HTR-8/SVneo (cell line): ENCODE measurements at regions not wholly inside any gene's neighbourhood (a gene's known extent, or its start where the extent isn't known, plus 50 kb on each side); places are given as distances from the start of the nearest gene placed in this dataset.
"Not testable (repeated sequence)": the region's sequence is repeated elsewhere in the genome, so short reads cannot be mapped to it uniquely, and the experiment has no call there.

Experiments used
- DNase-seq: peaks from one replicate; pipeline ENCODE4 v3.0.0; 2011; ENCODE audit warnings: low spot score, mixed read lengths; ENCODE audit not compliant: insufficient read length
- FAIRE-seq: peaks from 2 replicates; lab custom pipeline; 2011; peaks lifted over from hg19 to GRCh38; lab: Jason Lieb, UNC

- FAIRE-seq = no peak
- DNase-seq = no peak
Observed at GRCh38 chrX:46185923-46186810, 359.1 kb downstream of the ZNF674 start.

- FAIRE-seq (no peak), DNase-seq (no peak)
Observed at GRCh38 chrX:46184749-46185148, 360.5 kb downstream of the ZNF674 start.

GRCh38 chrX:46180258-46180687 is 364.9 kb downstream of the ZNF674 start:
- DNase-seq = peak; percentile 12

DNA sequence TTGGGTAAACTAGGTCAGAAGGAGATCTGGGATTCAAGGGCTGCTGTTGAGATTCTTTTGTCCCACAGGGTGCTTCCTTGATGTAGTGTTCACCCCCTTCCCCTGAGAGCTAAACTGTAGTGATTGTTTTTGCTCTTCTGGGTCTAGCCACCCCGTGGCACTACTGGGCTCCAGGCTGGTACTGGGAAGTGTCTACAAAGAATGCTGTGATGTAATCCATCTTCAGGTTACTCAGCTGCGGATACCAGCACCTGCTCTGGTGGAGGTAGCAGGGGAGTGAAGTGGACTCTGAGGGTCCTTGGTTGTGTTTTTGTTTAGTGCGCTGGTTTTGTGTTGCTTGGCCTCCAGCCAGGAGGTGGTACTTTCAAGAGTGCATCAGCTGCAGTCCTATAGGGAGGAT is 365.5 kb downstream of the ZNF674 start:
- FAIRE-seq = no peak
- DNase-seq = no peak

More at GRCh38 chrX:46180258-46180687, 364.9 kb downstream of the ZNF674 start:
- no peak for FAIRE-seq

DNA sequence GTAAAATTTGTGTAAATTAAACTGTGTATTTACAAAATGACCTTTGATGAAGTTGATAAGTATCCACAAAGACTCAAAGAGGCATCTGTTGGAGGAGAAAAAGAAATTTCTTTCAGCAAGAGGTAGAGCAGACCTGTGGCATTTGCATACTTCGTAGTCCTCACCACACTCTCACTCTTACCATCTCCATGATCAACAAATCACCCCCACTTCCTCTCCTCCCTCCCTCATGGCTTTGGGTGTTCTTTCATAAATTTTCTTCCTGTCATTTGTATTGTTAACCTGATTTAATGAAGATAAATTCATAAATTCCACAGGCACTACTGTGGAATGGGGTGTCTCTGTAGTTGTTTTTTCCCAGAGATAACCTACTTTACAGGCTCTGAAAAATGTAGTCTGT is 366.5 kb downstream of the ZNF674 start:
- FAIRE-seq (no peak), DNase-seq (no peak)

DNA sequence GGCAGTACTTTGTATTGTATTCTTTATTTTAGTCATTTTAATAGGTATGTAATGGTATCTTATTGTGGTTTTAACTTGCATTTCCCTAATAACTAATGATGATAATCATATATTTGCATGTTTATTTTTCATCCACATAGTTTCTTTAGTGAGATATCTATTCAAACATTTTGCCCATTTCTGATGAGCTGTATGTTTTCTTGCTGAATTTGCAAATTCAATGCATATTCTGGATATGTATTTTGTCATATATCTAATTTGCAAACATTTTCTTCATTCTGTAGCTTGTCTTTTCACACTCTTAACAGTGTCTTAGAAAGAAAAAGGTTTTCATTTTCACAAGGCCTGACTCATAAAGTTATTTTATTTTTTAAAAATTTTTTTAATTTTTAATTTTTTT is 372.1 kb downstream of the ZNF674 start:
- FAIRE-seq (no peak), DNase-seq (no peak)

DNA sequence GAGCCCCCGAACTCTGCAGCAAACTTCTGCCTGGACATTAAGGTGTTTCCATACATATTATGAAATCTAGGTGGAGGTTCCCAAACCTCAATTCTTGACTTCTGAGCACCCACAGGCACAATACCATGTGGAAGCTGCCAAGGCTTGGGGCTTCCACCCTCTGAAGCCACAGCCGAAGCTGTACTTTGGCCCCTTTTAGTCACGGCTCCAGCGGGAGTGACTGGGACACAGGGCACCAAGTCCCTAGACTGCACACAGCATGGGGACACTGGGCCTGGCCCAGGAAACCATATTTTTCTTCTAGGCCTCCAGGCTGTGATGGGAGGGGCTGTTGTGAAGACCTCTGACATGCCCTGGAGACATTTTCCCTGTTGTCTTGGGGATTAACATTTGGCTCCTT is 373.8 kb downstream of the ZNF674 start:
- not testable (repeated sequence) for DNase-seq, FAIRE-seq

- no peak for FAIRE-seq
- no peak for DNase-seq
Observed at GRCh38 chrX:46169808-46170207, 375.4 kb downstream of the ZNF674 start.

DNA sequence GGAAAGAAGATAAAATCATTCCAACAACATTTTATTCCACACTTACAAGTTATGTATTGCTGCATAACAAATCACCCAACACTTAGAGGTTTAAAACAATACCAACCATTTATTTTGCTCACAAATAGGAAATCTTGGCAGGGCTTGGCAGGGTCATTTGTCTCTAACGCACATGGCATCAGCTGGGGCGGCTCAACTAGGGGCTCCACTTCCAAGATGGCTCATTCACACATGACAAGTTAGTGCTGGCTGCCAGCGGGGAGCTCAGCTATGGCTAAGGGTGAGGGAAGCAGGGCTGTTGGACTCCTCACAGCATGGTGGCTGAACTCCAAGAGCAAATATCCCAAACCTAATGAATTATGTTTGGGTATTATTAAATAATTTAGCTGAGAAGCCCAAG is 377.0 kb downstream of the ZNF674 start:
- DNase-seq = no peak
- FAIRE-seq = no peak

GRCh38 chrX:46165866-46166265 is 379.4 kb downstream of the ZNF674 start:
- DNase-seq = no peak
- no peak for FAIRE-seq

- DNase-seq = peak; percentile 5
- FAIRE-seq = no peak
Observed at GRCh38 chrX:46165411-46165810, 379.8 kb downstream of the ZNF674 start.

DNA sequence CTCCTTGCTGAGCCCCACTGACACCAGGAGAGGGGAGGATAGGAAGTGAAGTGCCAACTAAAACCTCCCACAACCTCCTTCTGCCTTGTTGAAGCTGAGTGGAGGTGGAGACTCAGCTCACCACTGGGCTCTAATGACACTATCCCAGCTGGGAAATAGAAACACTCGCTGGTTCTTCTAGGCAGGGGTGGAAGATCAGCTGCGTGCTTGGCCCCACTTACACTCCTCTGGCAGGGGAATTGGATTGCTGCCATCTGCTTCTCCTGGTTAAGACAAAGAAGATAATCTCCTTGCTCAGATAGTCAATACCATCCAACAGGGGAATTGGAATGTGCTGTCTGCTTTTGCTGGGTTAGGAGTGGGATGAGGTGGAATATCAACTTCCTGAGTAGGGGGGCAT is 392.5 kb downstream of the ZNF674 start:
- FAIRE-seq (no peak), DNase-seq (no peak)

DNA sequence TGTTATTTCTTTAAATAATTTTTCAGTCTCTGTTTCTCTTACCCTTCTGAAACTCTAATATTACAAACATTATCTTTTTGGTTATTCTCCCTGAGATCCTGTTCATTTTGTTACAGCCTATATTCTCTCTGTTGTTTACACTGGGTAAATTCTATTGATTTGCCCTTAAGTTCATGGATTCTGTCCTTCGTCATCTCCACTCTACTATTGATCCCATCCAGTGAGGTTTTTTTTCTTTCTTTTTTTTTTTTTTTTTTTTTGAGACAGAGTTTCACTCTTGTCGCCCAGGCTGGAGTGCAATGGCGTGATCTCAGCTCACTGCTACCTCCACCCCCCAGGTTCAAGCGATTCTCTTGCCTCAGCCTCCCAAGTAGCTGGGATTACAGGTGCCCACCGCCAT is 393.9 kb downstream of the ZNF674 start:
- not testable (repeated sequence) for DNase-seq, FAIRE-seq

DNA sequence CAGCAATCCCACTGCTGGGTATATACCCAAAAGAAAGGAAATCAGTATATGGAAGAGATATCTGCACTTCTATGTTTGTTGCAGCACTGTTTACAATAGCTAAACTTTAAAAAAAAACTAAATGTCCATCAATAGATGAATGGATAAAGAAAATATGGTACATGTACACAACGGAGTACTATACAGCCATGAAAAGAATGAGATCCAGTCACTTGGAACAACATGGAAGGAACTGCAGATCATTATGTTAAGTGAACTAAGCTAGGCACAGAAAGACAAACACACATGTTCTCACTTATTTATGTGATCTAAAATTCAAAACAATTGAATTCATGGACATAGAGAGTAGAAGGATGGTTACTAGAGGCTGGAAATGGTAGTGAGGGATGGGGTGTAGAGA is 400.7 kb downstream of the ZNF674 start:
- FAIRE-seq (no peak), DNase-seq (no peak)

GRCh38 chrX:46140272-46140671 is 404.9 kb downstream of the ZNF674 start:
- FAIRE-seq (no peak), DNase-seq (no peak)

GRCh38 chrX:46130247-46130646 is 415.0 kb downstream of the ZNF674 start:
- FAIRE-seq (no peak), DNase-seq (no peak)

GRCh38 chrX:46125111-46125510 is 420.1 kb downstream of the ZNF674 start:
- FAIRE-seq = no peak

DNA sequence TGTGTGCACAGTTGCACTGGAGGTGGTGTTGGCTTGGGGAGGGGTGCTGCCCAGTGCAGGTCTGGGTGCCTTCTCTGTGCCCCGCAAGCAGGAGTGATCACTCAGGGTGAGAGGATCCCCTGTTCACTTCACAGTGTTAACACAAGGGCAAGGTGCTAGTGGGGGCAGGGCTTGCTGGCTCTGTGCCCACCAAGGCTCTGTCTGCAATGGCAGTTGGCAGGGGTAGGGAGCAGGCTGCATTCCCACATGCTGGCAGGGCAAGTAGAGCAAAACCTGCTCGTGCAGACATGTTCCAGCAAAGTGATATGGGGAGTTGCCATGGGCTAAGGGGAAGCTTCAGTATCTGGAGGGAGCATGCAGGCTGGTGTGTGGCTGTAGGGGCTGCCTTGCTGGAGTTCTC is 428.0 kb downstream of the ZNF674 start:
- FAIRE-seq = no peak

More at GRCh38 chrX:46125111-46125510, 420.1 kb downstream of the ZNF674 start:
- peak; percentile 0 for DNase-seq

GRCh38 chrX:46087310-46087709 is 457.9 kb downstream of the ZNF674 start:
- not testable (repeated sequence) for FAIRE-seq, DNase-seq

More for the DNA sequence above, 428.0 kb downstream of the ZNF674 start:
- DNase-seq = no peak

GRCh38 chrX:46080121-46080520 is 465.1 kb downstream of the ZNF674 start:
- DNase-seq, FAIRE-seq: not testable (repeated sequence)

GRCh38 chrX:46072791-46073190 is 472.4 kb downstream of the ZNF674 start:
- no peak for FAIRE-seq

GRCh38 chrX:46072372-46072771 is 472.8 kb downstream of the ZNF674 start:
- DNase-seq (no peak), FAIRE-seq (no peak)

More at GRCh38 chrX:46072791-46073190, 472.4 kb downstream of the ZNF674 start:
- no peak for DNase-seq
